CD4-positive, alpha-beta T cell treated with Interleukin-12 subunit alpha and Interleukin-12 subunit beta, for 1 hour (primary cell): ENCODE measurements at regions not wholly inside any gene's neighbourhood (a gene's known extent, or its start where the extent isn't known, plus 50 kb on each side); places are given as distances from the start of the nearest gene placed in this dataset.
A peak's percentile ranks its signal among the peaks of the same experiment; 100 is the strongest.

Experiments used
- DNase-seq: peaks from one replicate; pipeline ENCODE4 v3.0.0-alpha.2; 2020

- no peak for DNase-seq
Observed at GRCh38 chr2:9773903-9774239, 69.4 kb upstream of the TAF1B start.

- DNase-seq: no peak
Observed at GRCh38 chr2:9774266-9774665, 69.0 kb upstream of the TAF1B start.

GRCh38 chr2:9775351-9775750, 67.9 kb upstream of the TAF1B start:
- no peak for DNase-seq

GRCh38 chr2:9775999-9776712, 67.1 kb upstream of the TAF1B start:
- DNase-seq: no peak

GRCh38 chr2:9777081-9777480, 66.2 kb upstream of the TAF1B start:
- no peak for DNase-seq

GRCh38 chr2:9778012-9778411, 65.3 kb upstream of the TAF1B start:
- peak; percentile 26 for DNase-seq

- DNase-seq: no peak
Observed at GRCh38 chr2:9778471-9779316, 64.6 kb upstream of the TAF1B start.

- DNase-seq: peak; percentile 61
Observed at GRCh38 chr2:9779596-9780264, 63.5 kb upstream of the TAF1B start.

GRCh38 chr2:9780368-9781130, 62.7 kb upstream of the TAF1B start:
- peak; percentile 56 for DNase-seq

GRCh38 chr2:9781252-9781651, 62.0 kb upstream of the TAF1B start:
- no peak for DNase-seq

GRCh38 chr2:9782197-9782719, 61.0 kb upstream of the TAF1B start:
- peak; percentile 88 for DNase-seq

GRCh38 chr2:9789371-9789770, 53.9 kb upstream of the TAF1B start:
- DNase-seq: no peak

- DNase-seq: no peak
Observed at GRCh38 chr2:9790702-9791225, 52.5 kb upstream of the TAF1B start.

GRCh38 chr2:9791711-9792110, 51.6 kb upstream of the TAF1B start:
- no peak for DNase-seq

- no peak for DNase-seq
Observed at GRCh38 chr2:9793156-9793917, 49.9 kb upstream of the TAF1B start.
